AG09309 (cell line): ENCODE measurements at regions not wholly inside any gene's neighbourhood (a gene's known extent, or its start where the extent isn't known, plus 50 kb on each side); places are given as distances from the start of the nearest gene placed in this dataset.

ENCODE experiments used
- DNase-seq: peaks from one replicate; pipeline ENCODE4 v3.0.0-alpha.2; 2010; ENCODE audit warnings: low read depth
- H3K4me3 ChIP-seq: 2 replicates; pipeline ENCODE4 v1.5.1; 2011; ENCODE audit warnings: mild to moderate bottlenecking, low read depth, low read length, moderate library complexity; ENCODE audit not compliant: control insufficient read depth
- TF ChIP-seq, protein P1 (sequence below): IDR thresholded peaks from 2 replicates; pipeline ENCODE4 v1.5.1; 2011; ENCODE audit warnings: mild to moderate bottlenecking, low read depth, low read length, inconsistent platforms; ENCODE audit not compliant: insufficient read depth, control insufficient read depth; ENCODE audit errors: missing control alignments

DNA sequence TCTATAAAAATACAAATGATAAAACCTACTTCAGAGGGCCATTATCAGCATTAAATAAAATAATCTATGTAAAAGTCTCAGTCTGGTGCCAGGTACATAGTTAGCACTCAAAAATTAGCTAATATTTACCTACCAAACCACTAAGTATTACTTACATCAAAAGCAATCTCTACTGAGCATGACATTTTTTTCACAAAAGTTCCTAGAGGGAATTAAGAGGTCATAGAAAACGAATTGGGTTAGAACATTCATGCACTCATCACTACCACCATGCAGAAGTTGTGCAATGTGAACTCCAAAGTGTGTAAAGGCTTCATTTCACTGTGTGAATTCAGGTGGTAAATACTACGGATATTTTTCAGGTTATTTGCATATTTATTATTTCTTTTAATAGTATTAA, 209.5 kb upstream of the FGF13 start:
- DNase-seq: no peak
- TF ChIP-seq, protein P1, sequence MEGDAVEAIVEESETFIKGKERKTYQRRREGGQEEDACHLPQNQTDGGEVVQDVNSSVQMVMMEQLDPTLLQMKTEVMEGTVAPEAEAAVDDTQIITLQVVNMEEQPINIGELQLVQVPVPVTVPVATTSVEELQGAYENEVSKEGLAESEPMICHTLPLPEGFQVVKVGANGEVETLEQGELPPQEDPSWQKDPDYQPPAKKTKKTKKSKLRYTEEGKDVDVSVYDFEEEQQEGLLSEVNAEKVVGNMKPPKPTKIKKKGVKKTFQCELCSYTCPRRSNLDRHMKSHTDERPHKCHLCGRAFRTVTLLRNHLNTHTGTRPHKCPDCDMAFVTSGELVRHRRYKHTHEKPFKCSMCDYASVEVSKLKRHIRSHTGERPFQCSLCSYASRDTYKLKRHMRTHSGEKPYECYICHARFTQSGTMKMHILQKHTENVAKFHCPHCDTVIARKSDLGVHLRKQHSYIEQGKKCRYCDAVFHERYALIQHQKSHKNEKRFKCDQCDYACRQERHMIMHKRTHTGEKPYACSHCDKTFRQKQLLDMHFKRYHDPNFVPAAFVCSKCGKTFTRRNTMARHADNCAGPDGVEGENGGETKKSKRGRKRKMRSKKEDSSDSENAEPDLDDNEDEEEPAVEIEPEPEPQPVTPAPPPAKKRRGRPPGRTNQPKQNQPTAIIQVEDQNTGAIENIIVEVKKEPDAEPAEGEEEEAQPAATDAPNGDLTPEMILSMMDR: no peak
- no peak overlapping the region for H3K4me3 ChIP-seq

- peak; percentile 75 for DNase-seq
- TF ChIP-seq, protein P1: no peak
- no peak overlapping the region for H3K4me3 ChIP-seq
Observed at GRCh38 chrX:138917781-138918180, 206.3 kb upstream of the FGF13 start.

- TF ChIP-seq, protein P1: no peak
- no peak for DNase-seq
- no peak overlapping the region for H3K4me3 ChIP-seq
Observed at GRCh38 chrX:138914767-138915166, 203.2 kb upstream of the FGF13 start.

- DNase-seq: no peak
- TF ChIP-seq, protein P1: no peak
- no peak overlapping the region for H3K4me3 ChIP-seq
Observed at GRCh38 chrX:138908577-138908976, 197.1 kb upstream of the FGF13 start.

DNA sequence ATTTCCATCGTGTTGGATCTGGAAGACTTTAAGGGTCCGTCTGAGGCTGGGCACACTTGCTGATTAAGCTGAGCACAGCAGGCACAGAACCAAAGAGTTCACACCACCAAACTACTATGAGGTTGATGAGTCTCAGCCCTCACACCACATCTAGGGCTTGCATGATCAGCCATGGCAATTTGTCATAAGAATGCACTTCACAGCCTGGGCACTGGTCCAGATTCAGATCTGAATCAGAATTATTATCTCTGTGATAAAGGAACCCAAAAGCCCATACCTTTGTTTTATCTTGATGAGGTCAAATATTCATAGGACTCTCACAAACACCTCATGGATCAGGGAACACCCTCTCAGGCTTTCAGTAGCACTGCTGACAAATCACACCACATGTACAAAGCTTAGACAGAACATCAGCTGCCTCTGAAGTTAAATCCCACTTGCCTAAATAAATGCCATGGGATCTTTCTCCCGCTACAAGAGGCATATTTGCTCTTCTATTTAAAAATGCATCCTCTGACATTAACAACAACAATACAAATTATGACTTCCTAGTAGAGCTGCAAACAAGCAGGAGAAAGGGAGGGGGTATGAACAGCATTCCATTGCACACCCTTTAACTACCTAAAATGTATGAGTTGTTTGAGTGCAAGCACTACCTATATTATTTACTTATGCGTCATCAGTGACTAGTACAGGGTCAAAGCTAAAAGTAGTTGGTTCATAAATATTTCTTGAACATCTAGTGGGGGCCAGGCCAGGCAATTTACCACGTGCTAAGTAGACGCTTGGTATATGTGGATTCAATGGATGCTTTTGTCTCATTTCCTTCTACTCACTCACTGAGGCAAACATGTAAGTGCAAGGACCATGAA, 186.3 kb upstream of the FGF13 start:
- H3K4me3 ChIP-seq: no peak overlapping the region
- DNase-seq: no peak
- TF ChIP-seq, protein P1: no peak

DNA sequence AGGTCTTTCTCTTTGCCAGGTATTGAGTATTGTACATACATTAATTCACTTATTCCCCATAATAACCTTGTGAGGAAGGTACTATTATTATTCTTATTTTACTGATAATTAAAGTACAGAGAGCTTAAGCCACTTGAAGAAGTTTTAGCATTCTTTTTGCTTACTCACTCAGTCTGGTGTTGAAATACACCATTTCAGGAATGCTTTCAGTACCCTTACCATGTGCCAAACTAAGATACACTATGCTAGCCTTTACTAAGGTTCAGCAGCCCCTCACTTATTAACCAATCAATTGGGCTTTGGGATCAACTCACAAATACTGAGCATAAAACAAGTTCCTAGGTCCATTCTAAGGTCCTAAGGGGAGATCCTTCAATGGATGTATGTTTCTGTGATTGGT, 179.0 kb upstream of the FGF13 start:
- H3K4me3 ChIP-seq: no peak overlapping the region
- DNase-seq: no peak
- TF ChIP-seq, protein P1: no peak
